Left lung (tissue), 4 donors: ENCODE measurements at regions not wholly inside any gene's neighbourhood (a gene's known extent, or its start where the extent isn't known, plus 50 kb on each side); places are given as distances from the start of the nearest gene placed in this dataset.

Source experiments
- ATAC-seq: fragments of 200-7000 bp; cut with Tn5 transposase; one replicate; pipeline ENCODE4 v1.9.1; 2020; ENCODE audit warnings: moderate library complexity
- DNase-seq, 4 donors: peaks; one replicate each; pipeline ENCODE4 v3.0.0-alpha.2; 2013 to 2020
- H3K27ac ChIP-seq, 2 donors: fragments of 200-600 bp; sonication (generic) in 1 of 2; one replicate each; pipeline versions ENCODE4 v1.5.0 to v1.8.0; 2020 to 2021
- H3K27me3 ChIP-seq, 2 donors: fragments of 200-600 bp; sonication (generic) in 1 of 2; one replicate each; pipeline versions ENCODE4 v1.5.0 to v1.8.0; 2020 to 2021
- H3K36me3 ChIP-seq, 2 donors: fragments of 200-600 bp; sonication (generic) in 1 of 2; one replicate each; pipeline versions ENCODE4 v1.5.0 to v1.8.0; 2020 to 2021
- H3K4me1 ChIP-seq, 2 donors: fragments of 200-600 bp; one replicate each; pipeline ENCODE4 v1.8.0; 2021
- H3K4me3 ChIP-seq, 2 donors: fragments of 200-600 bp; sonication (generic) in 1 of 2; one replicate each; pipeline versions ENCODE4 v1.5.0 to v1.8.0; 2020 to 2021; ENCODE audit warnings: mild to moderate bottlenecking in 1 of 2
- H3K9me3 ChIP-seq, 2 donors: fragments of 200-600 bp; sonication (generic) in 1 of 2; one replicate each; pipeline versions ENCODE4 v1.5.0 to v1.8.0; 2020 to 2021
- intact Hi-C, 2 donors: fragments of 100-400 bp; cut with DNase I; formaldehyde crosslinking; loops; one replicate each; pipeline versions ENCODE4 v1.11.2 to v1.14.2; 2022
- TF ChIP-seq, protein P1 (sequence below), 2 donors: fragments of 200-600 bp; sonication (generic) in 1 of 2; IDR thresholded peaks; one replicate each; pipeline versions ENCODE4 v1.5.0 to v1.8.0; 2021; ENCODE audit warnings: antibody characterized with exemption in 2 of 2
- donor health status: DM: no; HTN: yes; CAD: no.
- donor health status: DM: no; HTN: no; CAD: no.

DNA sequence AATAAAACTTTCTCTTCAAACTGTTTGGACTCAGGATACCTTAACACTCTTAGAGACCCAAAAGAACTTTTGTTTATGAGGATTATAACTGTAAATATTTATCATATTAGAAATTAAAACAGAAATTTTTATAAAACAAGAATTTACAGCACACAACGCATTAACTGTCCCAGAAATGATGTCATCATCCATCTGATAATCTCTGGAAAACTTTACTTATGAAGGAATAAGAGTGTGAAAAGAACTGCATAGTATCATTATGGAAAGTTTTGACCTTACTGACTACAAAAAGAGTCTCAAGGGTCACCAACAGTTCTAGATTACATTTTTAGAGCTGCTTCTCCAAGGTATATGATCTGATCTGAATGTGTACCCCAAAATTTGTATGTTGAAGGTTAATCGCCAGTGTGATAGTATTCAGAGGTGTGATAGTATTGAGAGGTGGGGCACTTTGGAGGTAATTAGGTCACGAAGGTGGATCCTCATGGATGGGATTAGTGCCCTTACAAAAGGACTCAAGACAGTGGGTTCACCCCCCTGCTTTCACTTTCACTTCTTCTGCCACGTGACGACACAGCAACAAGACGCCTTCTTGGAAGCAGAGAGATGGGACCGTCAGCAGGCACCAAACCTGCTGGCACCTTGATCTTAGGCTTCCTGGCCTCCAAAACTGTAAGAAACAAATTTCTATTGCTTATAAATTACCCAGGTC is 95.7 kb upstream of the NR5A2 start:
- intact Hi-C loops = no loop called here
- Histone ChIP-seq H3K4me1 (no peaks in the 10 kb centered on the region), H3K9me3 (no peaks in the 10 kb centered on the region), H3K27ac (no peak overlapping the region), H3K4me3 (no peak overlapping the region), H3K36me3 (no peaks in the 10 kb centered on the region), H3K27me3 (no peaks in the 10 kb centered on the region)
- TF ChIP-seq, protein P1, sequence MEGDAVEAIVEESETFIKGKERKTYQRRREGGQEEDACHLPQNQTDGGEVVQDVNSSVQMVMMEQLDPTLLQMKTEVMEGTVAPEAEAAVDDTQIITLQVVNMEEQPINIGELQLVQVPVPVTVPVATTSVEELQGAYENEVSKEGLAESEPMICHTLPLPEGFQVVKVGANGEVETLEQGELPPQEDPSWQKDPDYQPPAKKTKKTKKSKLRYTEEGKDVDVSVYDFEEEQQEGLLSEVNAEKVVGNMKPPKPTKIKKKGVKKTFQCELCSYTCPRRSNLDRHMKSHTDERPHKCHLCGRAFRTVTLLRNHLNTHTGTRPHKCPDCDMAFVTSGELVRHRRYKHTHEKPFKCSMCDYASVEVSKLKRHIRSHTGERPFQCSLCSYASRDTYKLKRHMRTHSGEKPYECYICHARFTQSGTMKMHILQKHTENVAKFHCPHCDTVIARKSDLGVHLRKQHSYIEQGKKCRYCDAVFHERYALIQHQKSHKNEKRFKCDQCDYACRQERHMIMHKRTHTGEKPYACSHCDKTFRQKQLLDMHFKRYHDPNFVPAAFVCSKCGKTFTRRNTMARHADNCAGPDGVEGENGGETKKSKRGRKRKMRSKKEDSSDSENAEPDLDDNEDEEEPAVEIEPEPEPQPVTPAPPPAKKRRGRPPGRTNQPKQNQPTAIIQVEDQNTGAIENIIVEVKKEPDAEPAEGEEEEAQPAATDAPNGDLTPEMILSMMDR (IDR thresholded peaks at IDR 0.05) = no peak
- ATAC-seq (no peak), DNase-seq (peak in 1 of 4 donors; percentile 39)

DNA sequence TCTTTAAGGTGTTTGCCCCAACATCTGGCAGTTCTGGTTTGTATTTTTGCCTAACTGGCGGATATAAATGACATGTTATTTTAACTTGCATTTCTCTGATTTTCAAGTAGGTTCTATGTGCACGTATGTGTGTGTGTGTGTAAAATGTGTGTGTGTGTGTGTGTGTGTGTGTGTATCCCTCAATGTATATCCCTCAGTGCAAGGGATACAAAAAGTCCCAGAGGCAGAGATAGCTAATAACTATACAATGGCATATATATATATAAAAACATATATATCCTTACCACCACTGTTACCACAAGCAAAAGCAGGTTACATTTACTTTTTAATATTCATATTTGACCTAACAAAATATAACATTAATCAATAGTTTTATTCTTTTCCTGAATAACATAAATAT is 95.0 kb upstream of the NR5A2 start:
- Histone ChIP-seq H3K27ac (no peak overlapping the region), H3K9me3 (no peaks in the 10 kb centered on the region), H3K27me3 (no peaks in the 10 kb centered on the region), H3K4me1 (no peaks in the 10 kb centered on the region), H3K36me3 (no peaks in the 10 kb centered on the region), H3K4me3 (no peak overlapping the region)
- DNase-seq (no peak), ATAC-seq (no peak)
- TF ChIP-seq, protein P1 (IDR thresholded peaks at IDR 0.05) = no peak
- intact Hi-C loops = no loop called here

DNA sequence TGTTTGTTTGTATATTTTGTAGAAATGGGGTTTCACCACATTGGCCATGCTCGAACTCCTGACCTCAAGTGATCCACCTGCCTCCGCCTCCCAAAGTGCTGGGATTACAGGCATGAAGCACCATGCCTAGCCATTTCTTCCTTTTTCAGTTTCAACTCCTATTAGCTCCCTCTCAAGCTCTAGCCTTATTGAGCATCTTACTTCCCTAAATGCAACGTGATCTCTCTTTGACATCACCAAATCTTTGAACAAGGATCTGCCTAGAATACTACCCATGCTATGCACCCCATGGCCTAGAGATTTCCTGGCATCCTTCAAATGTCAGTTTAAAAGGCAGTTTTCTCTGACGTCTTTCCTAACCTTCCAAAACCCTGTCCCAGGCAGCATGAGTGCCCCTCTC is 91.1 kb upstream of the NR5A2 start:
- no peaks in the 10 kb centered on the region for H3K9me3 ChIP-seq
- no peak overlapping the region for H3K27ac ChIP-seq
- H3K4me3 ChIP-seq = no peak overlapping the region
- H3K4me1 ChIP-seq = no peaks in the 10 kb centered on the region
- H3K36me3 ChIP-seq = no peaks in the 10 kb centered on the region
- intact Hi-C loops = no loop called here
- TF ChIP-seq, protein P1 (IDR thresholded peaks at IDR 0.05) = no peak
- no peak for ATAC-seq
- H3K27me3 ChIP-seq = no peaks in the 10 kb centered on the region
- DNase-seq = no peak

DNA sequence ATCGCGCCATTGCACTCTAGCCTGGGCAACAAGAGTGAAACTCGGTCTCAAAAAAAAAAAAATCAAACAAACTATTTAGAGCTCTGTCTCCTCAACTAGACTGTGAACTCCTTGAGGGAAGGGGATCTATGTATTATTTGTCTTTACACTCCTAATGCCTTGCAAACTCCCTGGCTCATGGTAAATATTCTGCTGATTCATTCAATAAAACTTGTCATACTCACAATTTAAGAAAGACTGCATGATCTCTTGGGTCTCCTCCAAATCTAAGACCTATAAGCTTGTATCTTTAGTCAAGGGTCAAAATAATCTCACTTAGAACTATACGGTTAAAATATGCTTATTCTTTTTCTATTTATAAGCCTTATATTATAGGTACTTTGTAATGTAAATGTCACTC is 90.3 kb upstream of the NR5A2 start:
- H3K27ac ChIP-seq = no peak overlapping the region
- TF ChIP-seq, protein P1 (IDR thresholded peaks at IDR 0.05) = no peak
- no peaks in the 10 kb centered on the region for H3K36me3 ChIP-seq
- no peaks in the 10 kb centered on the region for H3K9me3 ChIP-seq
- intact Hi-C loops = no loop called here
- no peak for DNase-seq
- no peaks in the 10 kb centered on the region for H3K27me3 ChIP-seq
- H3K4me1 ChIP-seq = no peaks in the 10 kb centered on the region
- ATAC-seq = no peak
- H3K4me3 ChIP-seq = no peak overlapping the region

DNA sequence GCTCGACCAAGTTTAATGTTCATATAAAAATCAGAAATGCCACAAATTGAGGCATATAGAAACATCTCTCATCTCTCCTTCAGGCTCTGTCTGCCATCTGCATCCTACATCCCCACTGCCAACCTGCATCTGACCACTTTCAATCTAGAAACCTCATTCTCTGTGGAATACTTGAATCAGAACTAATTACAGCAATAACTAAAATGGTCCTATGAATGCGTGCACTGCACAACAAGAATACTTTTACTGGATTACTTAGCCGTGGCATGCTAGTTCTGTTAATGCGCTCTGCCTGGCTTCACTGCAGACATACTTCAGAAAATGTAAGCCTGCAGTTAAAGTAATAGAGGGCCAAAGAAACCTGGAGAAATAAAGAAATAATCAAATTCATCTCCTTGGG is 89.8 kb upstream of the NR5A2 start:
- Histone ChIP-seq H3K9me3 (no peaks in the 10 kb centered on the region), H3K27ac (no peak overlapping the region), H3K27me3 (no peaks in the 10 kb centered on the region), H3K36me3 (no peaks in the 10 kb centered on the region), H3K4me3 (no peak overlapping the region), H3K4me1 (no peaks in the 10 kb centered on the region)
- TF ChIP-seq, protein P1 (IDR thresholded peaks at IDR 0.05) = no peak
- no peak for DNase-seq
- intact Hi-C loops = no loop called here
- no peak for ATAC-seq
